22Rv1 (cell line): ENCODE measurements at regions not wholly inside any gene's neighbourhood (a gene's known extent, or its start where the extent isn't known, plus 50 kb on each side); places are given as distances from the start of the nearest gene placed in this dataset.

Experiments used
- ZFX ChIP-seq: fragments of 450-650 bp; IDR thresholded peaks from 2 replicates; pipeline ENCODE4 v1.6.1; 2017; ENCODE audit warnings: antibody characterized with exemption, borderline replicate concordance
- TF ChIP-seq, protein P1 (sequence below): fragments of 450-650 bp; IDR thresholded peaks from 2 replicates; pipeline ENCODE4 v1.5.1; 2017; ENCODE audit warnings: mild to moderate bottlenecking

- TF ChIP-seq, protein P1, sequence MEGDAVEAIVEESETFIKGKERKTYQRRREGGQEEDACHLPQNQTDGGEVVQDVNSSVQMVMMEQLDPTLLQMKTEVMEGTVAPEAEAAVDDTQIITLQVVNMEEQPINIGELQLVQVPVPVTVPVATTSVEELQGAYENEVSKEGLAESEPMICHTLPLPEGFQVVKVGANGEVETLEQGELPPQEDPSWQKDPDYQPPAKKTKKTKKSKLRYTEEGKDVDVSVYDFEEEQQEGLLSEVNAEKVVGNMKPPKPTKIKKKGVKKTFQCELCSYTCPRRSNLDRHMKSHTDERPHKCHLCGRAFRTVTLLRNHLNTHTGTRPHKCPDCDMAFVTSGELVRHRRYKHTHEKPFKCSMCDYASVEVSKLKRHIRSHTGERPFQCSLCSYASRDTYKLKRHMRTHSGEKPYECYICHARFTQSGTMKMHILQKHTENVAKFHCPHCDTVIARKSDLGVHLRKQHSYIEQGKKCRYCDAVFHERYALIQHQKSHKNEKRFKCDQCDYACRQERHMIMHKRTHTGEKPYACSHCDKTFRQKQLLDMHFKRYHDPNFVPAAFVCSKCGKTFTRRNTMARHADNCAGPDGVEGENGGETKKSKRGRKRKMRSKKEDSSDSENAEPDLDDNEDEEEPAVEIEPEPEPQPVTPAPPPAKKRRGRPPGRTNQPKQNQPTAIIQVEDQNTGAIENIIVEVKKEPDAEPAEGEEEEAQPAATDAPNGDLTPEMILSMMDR, result no peak
- no peak for TF ChIP-seq ZFX
Observed at GRCh38 chr12:75971253-75971652, 60.3 kb downstream of the PHLDA1 start.
